A673 (cell line): ENCODE measurements at regions not wholly inside any gene's neighbourhood (a gene's known extent, or its start where the extent isn't known, plus 50 kb on each side); places are given as distances from the start of the nearest gene placed in this dataset.

Experiments
- BruUV-seq: library from RNA; stranded (reverse); fragments of 400-500 nt; replicated peaks from 2 replicates; lab custom pipeline; 2021; lab: Mats Ljungman, UMichigan
- CTCF ChIA-PET: fragments of 300-600 bp; sonication (Branson Sonifier 250); formaldehyde crosslinking; loops from one replicate; lab custom pipeline; 2022; ENCODE audit warnings: antibody characterized with exemption; lab: Charles Lee
- POLR2A ChIA-PET: fragments of 300-600 bp; sonication (Branson Sonifier 250); formaldehyde crosslinking; loops from one replicate; lab custom pipeline; 2022; ENCODE audit warnings: antibody characterized with exemption; ENCODE audit not compliant: low non-redundant PET; lab: Charles Lee
- DNase-seq: peaks from one replicate; pipeline ENCODE4 v3.0.0-alpha.2; 2015; ENCODE audit warnings: low spot score
- H3K27ac ChIP-seq: fragments of 200-600 bp; sonication (generic); 2 replicates; pipeline ENCODE4 v1.5.1; 2016; ENCODE audit warnings: mixed run types, low read depth, mild to moderate bottlenecking, mixed read lengths, antibody characterized with exemption, low read length; ENCODE audit not compliant: poor library complexity, severe bottlenecking
- H3K27me3 ChIP-seq: fragments of 200-600 bp; sonication (generic); replicated peaks from 2 replicates; pipeline ENCODE4 v1.6.1; 2017; ENCODE audit warnings: mixed run types, low read depth, mild to moderate bottlenecking, mixed read lengths, antibody characterized with exemption, low read length; ENCODE audit not compliant: insufficient read depth, poor library complexity
- H3K36me3 ChIP-seq: fragments of 200-600 bp; sonication (generic); 2 replicates; pipeline ENCODE4 v1.6.1; 2016; ENCODE audit warnings: mixed run types, mild to moderate bottlenecking, mixed read lengths, antibody characterized with exemption, low read length; ENCODE audit not compliant: insufficient read depth, poor library complexity, severe bottlenecking
- H3K4me1 ChIP-seq: fragments of 200-600 bp; sonication (generic); 2 replicates; pipeline ENCODE4 v1.6.1; 2017; ENCODE audit warnings: mixed run types, mild to moderate bottlenecking, mixed read lengths, antibody characterized with exemption, low read length; ENCODE audit not compliant: insufficient read depth, poor library complexity, severe bottlenecking
- H3K4me3 ChIP-seq: fragments of 200-600 bp; sonication (generic); 2 replicates; pipeline ENCODE4 v1.5.1; 2016; ENCODE audit warnings: low read depth, mixed run types, mild to moderate bottlenecking, mixed read lengths, low read length; ENCODE audit not compliant: poor library complexity, severe bottlenecking
- H3K9me3 ChIP-seq: fragments of 200-600 bp; sonication (generic); 2 replicates; pipeline ENCODE4 v1.6.1; 2016; ENCODE audit warnings: mixed run types, low read depth, mild to moderate bottlenecking, mixed read lengths, antibody characterized with exemption, low read length; ENCODE audit not compliant: poor library complexity, severe bottlenecking
- CTCF ChIP-seq: fragments of 300-800, 200-600 bp; sonication (generic); conservative IDR thresholded peaks from 2 replicates; pipeline ENCODE4 v1.5.1; 2017; ENCODE audit warnings: low read depth, mild to moderate bottlenecking, antibody characterized with exemption, low read length, moderate library complexity, mixed read lengths
- EZH2 ChIP-seq: fragments of 200-600 bp; sonication (generic); IDR thresholded peaks from 2 replicates; pipeline ENCODE4 v1.6.1; 2017; ENCODE audit warnings: borderline replicate concordance, low read depth, mild to moderate bottlenecking, mixed read lengths, antibody characterized with exemption, low read length; ENCODE audit not compliant: poor library complexity, severe bottlenecking
- intact Hi-C: fragments of 100-400 bp; cut with micrococcal nuclease; formaldehyde crosslinking; loops from one replicate; pipeline ENCODE4 v1.10.0; 2022; ENCODE audit not compliant: unreplicated experiment

- Histone ChIP-seq H3K4me3 (no peak overlapping the region), H3K9me3 (no peaks in the 10 kb centered on the region), H3K27ac (no peak overlapping the region), H3K36me3 (no peaks in the 10 kb centered on the region), H3K4me1 (no peaks in the 10 kb centered on the region), H3K27me3 (no peaks in the 10 kb centered on the region)
- TF ChIP-seq EZH2, result no peak
- no peak for TF ChIP-seq CTCF
- BruUV-seq, result no TSS peak
- ChIA-PET POLR2A (no interaction called here), CTCF (no interaction called here)
- intact Hi-C loops, result no loop called here
- DNase-seq, result no peak
Measured at GRCh38 chr16:62564291-62564690, 528.1 kb upstream of the CDH8 start.

- no peak overlapping the region for H3K27ac ChIP-seq
- H3K9me3 ChIP-seq, result no peaks in the 10 kb centered on the region
- BruUV-seq, result no TSS peak
- H3K4me3 ChIP-seq, result no peak overlapping the region
- TF ChIP-seq EZH2 (no peak), CTCF (no peak)
- intact Hi-C loops, result no loop called here
- no peaks in the 10 kb centered on the region for H3K27me3 ChIP-seq
- ChIA-PET POLR2A (no interaction called here), CTCF (no interaction called here)
- DNase-seq, result no peak
- H3K36me3 ChIP-seq, result no peaks in the 10 kb centered on the region
- H3K4me1 ChIP-seq, result no peaks in the 10 kb centered on the region
Measured at GRCh38 chr16:62562121-62562520, 525.9 kb upstream of the CDH8 start.

- POLR2A ChIA-PET, result no interaction called here
- H3K27me3 ChIP-seq, result no peaks in the 10 kb centered on the region
- H3K4me3 ChIP-seq, result no peak overlapping the region
- DNase-seq, result no peak
- H3K4me1 ChIP-seq, result no peaks in the 10 kb centered on the region
- no peaks in the 10 kb centered on the region for H3K36me3 ChIP-seq
- intact Hi-C loops, result no loop called here
- CTCF ChIA-PET, result no interaction called here
- H3K9me3 ChIP-seq, result no peaks in the 10 kb centered on the region
- H3K27ac ChIP-seq, result no peak overlapping the region
- BruUV-seq, result no TSS peak
- TF ChIP-seq EZH2 (no peak), CTCF (no peak)
Measured at GRCh38 chr16:62549875-62550274, 513.6 kb upstream of the CDH8 start.
